H9 (cell line): ENCODE measurements at regions not wholly inside any gene's neighbourhood (a gene's known extent, or its start where the extent isn't known, plus 50 kb on each side); places are given as distances from the start of the nearest gene placed in this dataset.

Experiments
- DNase-seq: peaks from one replicate; pipeline ENCODE4 v3.0.0-alpha.2; 2017
- H2AFZ ChIP-seq: one replicate; pipeline ENCODE4 v1.6.1; 2013; ENCODE audit warnings: mild to moderate bottlenecking, low read length, control low read depth, moderate library complexity
- H2AK5ac ChIP-seq: 2 replicates; pipeline ENCODE4 v1.6.1; 2013; ENCODE audit warnings: low read length, control low read depth, mixed read lengths; ENCODE audit not compliant: insufficient read length
- H2BK120ac ChIP-seq: one replicate; pipeline ENCODE4 v1.6.1; 2013; ENCODE audit warnings: low read depth, mild to moderate bottlenecking, low read length, control low read depth, inconsistent platforms; ENCODE audit not compliant: poor library complexity, severe bottlenecking
- H2BK12ac ChIP-seq: 2 replicates; pipeline ENCODE4 v1.6.1; 2013; ENCODE audit warnings: low read length, control low read depth, mixed read lengths, low read depth; ENCODE audit not compliant: insufficient read length
- H2BK15ac ChIP-seq: 2 replicates; pipeline ENCODE4 v1.6.1; 2013; ENCODE audit warnings: low read depth, low read length, control low read depth
- H2BK20ac ChIP-seq: one replicate; pipeline ENCODE4 v1.6.1; 2013; ENCODE audit warnings: low read depth, mild to moderate bottlenecking, low read length, control low read depth, inconsistent platforms; ENCODE audit not compliant: poor library complexity, severe bottlenecking
- H2BK5ac ChIP-seq: 2 replicates; pipeline ENCODE4 v1.6.1; 2013; ENCODE audit warnings: low read length, control low read depth, mixed read lengths; ENCODE audit not compliant: insufficient read length
- H3K14ac ChIP-seq: 2 replicates; pipeline ENCODE4 v1.6.1; 2013; ENCODE audit warnings: low read length, control low read depth; ENCODE audit not compliant: insufficient read depth
- H3K18ac ChIP-seq: 2 replicates; pipeline ENCODE4 v1.6.1; 2013; ENCODE audit warnings: low read depth, mild to moderate bottlenecking, mixed read lengths, low read length, control low read depth; ENCODE audit not compliant: insufficient read length
- H3K23ac ChIP-seq: 2 replicates; pipeline ENCODE4 v1.6.1; 2013; ENCODE audit warnings: low read length, control low read depth, mixed read lengths, low read depth; ENCODE audit not compliant: insufficient read length
- H3K23me2 ChIP-seq: 2 replicates; pipeline ENCODE4 v1.6.1; 2013; ENCODE audit warnings: low read depth, mild to moderate bottlenecking, mixed read lengths, low read length, control low read depth; ENCODE audit not compliant: insufficient read length, poor library complexity, severe bottlenecking
- H3K27ac ChIP-seq: 2 replicates; pipeline ENCODE4 v1.5.1; 2013; ENCODE audit warnings: low read length, control low read depth, mixed read lengths, low read depth; ENCODE audit not compliant: insufficient read length
- H3K27me3 ChIP-seq: 2 replicates; pipeline ENCODE4 v1.6.1; 2013; ENCODE audit warnings: low read length, control low read depth, inconsistent platforms; ENCODE audit not compliant: insufficient read depth
- H3K4ac ChIP-seq: 2 replicates; pipeline ENCODE4 v1.6.1; 2013; ENCODE audit warnings: low read depth, mild to moderate bottlenecking, control low read depth, inconsistent platforms, low read length, moderate library complexity
- H3K4me1 ChIP-seq: 2 replicates; pipeline ENCODE4 v1.6.1; 2013; ENCODE audit warnings: low read length, control low read depth, inconsistent platforms; ENCODE audit not compliant: insufficient read depth
- H3K4me2 ChIP-seq: 2 replicates; pipeline ENCODE4 v1.6.1; 2013; ENCODE audit warnings: low read length, control low read depth, mixed read lengths; ENCODE audit not compliant: insufficient read length, insufficient read depth
- H3K56ac ChIP-seq: 2 replicates; pipeline ENCODE4 v1.6.1; 2013; ENCODE audit warnings: low read depth, mild to moderate bottlenecking, mixed read lengths, low read length, control low read depth; ENCODE audit not compliant: insufficient read length
- H3K79me1 ChIP-seq: 2 replicates; pipeline ENCODE4 v1.6.1; 2013; ENCODE audit warnings: low read depth, mild to moderate bottlenecking, moderate library complexity, low read length, control low read depth, inconsistent platforms; ENCODE audit not compliant: insufficient read depth, poor library complexity, severe bottlenecking
- H3K79me2 ChIP-seq: 2 replicates; pipeline ENCODE4 v1.6.1; 2013; ENCODE audit warnings: low read length, control low read depth, inconsistent platforms; ENCODE audit not compliant: insufficient read depth
- H3K9ac ChIP-seq: 2 replicates; pipeline ENCODE4 v1.6.1; 2013; ENCODE audit warnings: low read length, control low read depth, mixed read lengths; ENCODE audit not compliant: insufficient read length; ENCODE audit errors: extremely low read depth
- H3K9me3 ChIP-seq: one replicate; pipeline ENCODE4 v1.6.1; 2013; ENCODE audit warnings: low read depth, low read length, inconsistent platforms; ENCODE audit not compliant: control insufficient read depth
- H3T11ph ChIP-seq: one replicate; pipeline ENCODE4 v1.6.1; 2013; ENCODE audit warnings: mild to moderate bottlenecking, low read length, control low read depth, inconsistent platforms
- H4K20me1 ChIP-seq: one replicate; pipeline ENCODE4 v1.6.1; 2013; ENCODE audit not compliant: control insufficient read depth, insufficient read length, insufficient read depth
- H4K5ac ChIP-seq: 2 replicates; pipeline ENCODE4 v1.6.1; 2013; ENCODE audit warnings: low read depth, mild to moderate bottlenecking, mixed read lengths, low read length, control low read depth; ENCODE audit not compliant: insufficient read length
- H4K8ac ChIP-seq: replicated peaks from 2 replicates; pipeline ENCODE4 v1.6.1; 2013; ENCODE audit warnings: low read length, control low read depth, mixed read lengths, low read depth; ENCODE audit not compliant: insufficient read length
- H4K91ac ChIP-seq: 2 replicates; pipeline ENCODE4 v1.6.1; 2013; ENCODE audit warnings: low read depth, mild to moderate bottlenecking, moderate library complexity, mixed read lengths, low read length, control low read depth; ENCODE audit not compliant: insufficient read length
- H3K27ac Mint-ChIP-seq, 3 experiments: 2 replicates in 2 of 3; 3 replicates in 1 of 3; pipeline ENCODE4 v1.8.0; 2020 to 2021; ENCODE audit warnings: mixed read lengths in 3 of 3, mild to moderate bottlenecking in 1 of 3, moderate library complexity in 1 of 3
- H3K27me3 Mint-ChIP-seq: 2 replicates; pipeline ENCODE4 v1.8.0; 2021; ENCODE audit warnings: low read depth, mild to moderate bottlenecking, moderate library complexity, mixed read lengths
- H3K36me3 Mint-ChIP-seq, 3 experiments: 2 replicates in 2 of 3; 3 replicates in 1 of 3; pipeline ENCODE4 v1.8.0; 2020 to 2021; ENCODE audit warnings: low read depth in 3 of 3, mixed read lengths in 3 of 3; ENCODE audit not compliant: insufficient read depth in 1 of 3
- H3K4me1 Mint-ChIP-seq, 2 experiments: 2 replicates each; pipeline ENCODE4 v1.8.0; 2020; ENCODE audit warnings: mixed read lengths in 2 of 2
- H3K4me3 Mint-ChIP-seq, 2 experiments: 2 replicates in 1 of 2; 3 replicates in 1 of 2; pipeline ENCODE4 v1.8.0; 2020 to 2021; ENCODE audit warnings: mild to moderate bottlenecking in 2 of 2, mixed read lengths in 2 of 2, moderate library complexity in 1 of 2
- H3K9me3 Mint-ChIP-seq, 2 experiments: 2 replicates in 1 of 2; 3 replicates in 1 of 2; pipeline ENCODE4 v1.8.0; 2020; ENCODE audit warnings: mild to moderate bottlenecking in 2 of 2, mixed read lengths in 2 of 2, moderate library complexity in 1 of 2
- WGBS: extraction: QIAGEN DNeasy Blood & Tissue Kit; methylation state at CpG from one replicate; pipeline ENCODE4 v1.1.7; 2013; ENCODE audit warnings: missing lambda C conversion rate, low lambda C conversion rate, mixed read lengths; ENCODE audit not compliant: insufficient read length; ENCODE audit errors: extremely low coverage; 5-methylcytosine and 5-hydroxymethylcytosine counted together
- TF ChIP-seq, protein P1 (sequence below): fragments of 200-600 bp; sonication (generic); conservative IDR thresholded peaks from 3 replicates; pipeline ENCODE4 v1.8.0; 2021; ENCODE audit warnings: antibody characterized with exemption, mild to moderate bottlenecking

DNA sequence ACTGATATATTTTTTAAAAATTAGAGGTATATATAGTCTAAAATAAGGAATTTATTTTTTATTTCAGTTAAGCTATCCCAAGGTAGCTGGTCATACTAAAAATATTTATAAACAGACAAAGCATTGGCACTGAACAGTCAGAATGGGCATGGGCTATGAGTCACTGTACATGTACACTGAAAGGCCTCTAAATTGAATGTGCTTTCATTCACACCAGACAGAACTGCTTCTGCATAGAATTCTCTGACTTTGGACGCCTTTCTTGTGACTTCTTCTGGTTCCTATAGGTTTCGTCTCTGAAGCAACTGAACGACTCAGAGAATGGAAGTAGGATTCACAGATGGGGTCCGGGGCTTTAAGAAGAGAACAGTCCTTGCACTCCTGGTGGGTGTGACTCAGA, 394.8 kb upstream of the MEF2C start:
- Histone ChIP-seq H2BK12ac (no peak overlapping the region), H2BK15ac (no peak overlapping the region), H3K23ac (no peak overlapping the region), H4K20me1 (no peaks in the 10 kb centered on the region), H3K27me3 (no peaks in the 10 kb centered on the region), H4K91ac (no peak overlapping the region), H2AK5ac (no peak overlapping the region), H3K4me1 (no peaks in the 10 kb centered on the region), H3K27ac (no peak overlapping the region), H3K79me1 (no peaks in the 10 kb centered on the region), H2BK5ac (no peak overlapping the region), H2BK120ac (no peak overlapping the region), H3K56ac (no peak overlapping the region), H3K9me3 (no peaks in the 10 kb centered on the region), H3K23me2 (no peaks in the 10 kb centered on the region), H2AFZ (no peak overlapping the region), H3K9ac (no peak overlapping the region), H3K79me2 (no peaks in the 10 kb centered on the region), H3K4ac (no peak overlapping the region), H3K14ac (no peak overlapping the region), H4K5ac (no peak overlapping the region), H3K18ac (no peak overlapping the region), H3K4me2 (no peak overlapping the region), H2BK20ac (no peak overlapping the region), H3T11ph (no peak overlapping the region), H4K8ac (no peak overlapping the region)
- Mint-ChIP-seq H3K27me3 (no peaks in the 10 kb centered on the region; the same call in 1 of the 2 replicates), H3K9me3 (no peaks in the 10 kb centered on the region; a peak in 1 of 5 replicates), H3K4me3 (no peak overlapping the region), H3K36me3 (peaks cover 0 to 1% (median 0%) of the 10 kb centered on the region in 3 experiments; a peak in 1 of 7 replicates), H3K27ac (no peak overlapping the region), H3K4me1 (no peaks in the 10 kb centered on the region)
- no CpG with 5 or more reads among the region's 4 CpGs for WGBS
- TF ChIP-seq, protein P1, sequence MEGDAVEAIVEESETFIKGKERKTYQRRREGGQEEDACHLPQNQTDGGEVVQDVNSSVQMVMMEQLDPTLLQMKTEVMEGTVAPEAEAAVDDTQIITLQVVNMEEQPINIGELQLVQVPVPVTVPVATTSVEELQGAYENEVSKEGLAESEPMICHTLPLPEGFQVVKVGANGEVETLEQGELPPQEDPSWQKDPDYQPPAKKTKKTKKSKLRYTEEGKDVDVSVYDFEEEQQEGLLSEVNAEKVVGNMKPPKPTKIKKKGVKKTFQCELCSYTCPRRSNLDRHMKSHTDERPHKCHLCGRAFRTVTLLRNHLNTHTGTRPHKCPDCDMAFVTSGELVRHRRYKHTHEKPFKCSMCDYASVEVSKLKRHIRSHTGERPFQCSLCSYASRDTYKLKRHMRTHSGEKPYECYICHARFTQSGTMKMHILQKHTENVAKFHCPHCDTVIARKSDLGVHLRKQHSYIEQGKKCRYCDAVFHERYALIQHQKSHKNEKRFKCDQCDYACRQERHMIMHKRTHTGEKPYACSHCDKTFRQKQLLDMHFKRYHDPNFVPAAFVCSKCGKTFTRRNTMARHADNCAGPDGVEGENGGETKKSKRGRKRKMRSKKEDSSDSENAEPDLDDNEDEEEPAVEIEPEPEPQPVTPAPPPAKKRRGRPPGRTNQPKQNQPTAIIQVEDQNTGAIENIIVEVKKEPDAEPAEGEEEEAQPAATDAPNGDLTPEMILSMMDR = no peak
- no peak for DNase-seq
